IMR-90 (cell line): ENCODE measurements at regions not wholly inside any gene's neighbourhood (a gene's known extent, or its start where the extent isn't known, plus 50 kb on each side); places are given as distances from the start of the nearest gene placed in this dataset.

Experiments used
- ATAC-seq: fragments of 200-7000 bp; cut with Tn5 transposase; 2 replicates; pipeline ENCODE4 v1.9.1; 2020; ENCODE audit warnings: low read depth, mild to moderate bottlenecking, moderate library complexity
- BruUV-seq: library from RNA; stranded (reverse); fragments of 400-500 nt; replicated peaks from 2 replicates; lab custom pipeline; 2021; lab: Mats Ljungman, UMichigan
- CTCF ChIA-PET: fragments of 300-600 bp; formaldehyde crosslinking; extraction: SDS; loops from one replicate; lab custom pipeline; 2021; ENCODE audit warnings: antibody characterized with exemption; lab: Yijun Ruan, JAX
- POLR2A ChIA-PET: fragments of 300-600 bp; sonication (Branson Sonifier 250); formaldehyde crosslinking; loops from one replicate; lab custom pipeline; 2022; ENCODE audit warnings: antibody characterized with exemption; ENCODE audit not compliant: unreplicated experiment; lab: Charles Lee
- DNase-seq: peaks from one replicate; pipeline ENCODE4 v3.0.0; 2013
- H2AFZ ChIP-seq: replicated peaks from 2 replicates; pipeline ENCODE3; 2013; ENCODE audit warnings: low read length, mild to moderate bottlenecking; ENCODE audit not compliant: poor library complexity
- H2AK5ac ChIP-seq: 2 replicates; pipeline ENCODE4 v1.6.1; 2013; ENCODE audit warnings: low read depth, low read length, inconsistent platforms
- H2AK9ac ChIP-seq: replicated peaks from 2 replicates; pipeline ENCODE3; 2013; ENCODE audit warnings: mild to moderate bottlenecking, low read depth, low read length, moderate library complexity; ENCODE audit not compliant: poor library complexity
- H2BK120ac ChIP-seq: 2 replicates; pipeline ENCODE4 v1.6.1; 2013; ENCODE audit warnings: low read depth, low read length, inconsistent platforms
- H2BK15ac ChIP-seq: 3 replicates; pipeline ENCODE4 v1.6.1; 2013; ENCODE audit warnings: low read depth, low read length, inconsistent platforms
- H2BK20ac ChIP-seq: 2 replicates; pipeline ENCODE4 v1.6.1; 2013; ENCODE audit warnings: low read depth, mild to moderate bottlenecking, inconsistent platforms, low read length, moderate library complexity
- H2BK5ac ChIP-seq: 2 replicates; pipeline ENCODE4 v1.6.1; 2013; ENCODE audit warnings: mild to moderate bottlenecking, low read depth, low read length, inconsistent platforms; ENCODE audit not compliant: poor library complexity, severe bottlenecking
- H3K14ac ChIP-seq: replicated peaks from 2 replicates; pipeline ENCODE4 v1.6.1; 2013; ENCODE audit warnings: low read depth, low read length, inconsistent platforms
- H3K18ac ChIP-seq: 2 replicates; pipeline ENCODE4 v1.6.1; 2013; ENCODE audit warnings: low read depth, low read length, control low read depth
- H3K23ac ChIP-seq: 2 replicates; pipeline ENCODE4 v1.6.1; 2013; ENCODE audit warnings: low read depth, low read length, inconsistent platforms
- H3K27ac ChIP-seq: 2 replicates; pipeline ENCODE4 v1.5.1; 2013; ENCODE audit warnings: mild to moderate bottlenecking, control low read depth, low read length; ENCODE audit not compliant: insufficient read depth
- H3K27me3 ChIP-seq: 2 replicates; pipeline ENCODE4 v1.6.1; 2013; ENCODE audit warnings: low read length; ENCODE audit not compliant: control insufficient read depth, insufficient read depth
- H3K36me3 ChIP-seq: 2 replicates; pipeline ENCODE4 v1.6.1; 2013; ENCODE audit warnings: low read length, mixed read lengths; ENCODE audit not compliant: control insufficient read depth, insufficient read depth
- H3K4ac ChIP-seq: 2 replicates; pipeline ENCODE4 v1.6.1; 2013; ENCODE audit warnings: low read depth, low read length, inconsistent platforms
- H3K4me1 ChIP-seq: 2 replicates; pipeline ENCODE4 v1.6.1; 2013; ENCODE audit warnings: low read length, mixed read lengths; ENCODE audit not compliant: control insufficient read depth, insufficient read depth
- H3K4me2 ChIP-seq: 2 replicates; pipeline ENCODE4 v1.6.1; 2013; ENCODE audit warnings: low read depth, mild to moderate bottlenecking, control low read depth, low read length, moderate library complexity
- H3K4me3 ChIP-seq: 2 replicates; pipeline ENCODE4 v1.5.1; 2013; ENCODE audit warnings: low read depth, mild to moderate bottlenecking, control low read depth, low read length, moderate library complexity; ENCODE audit not compliant: insufficient read depth
- H3K56ac ChIP-seq: 2 replicates; pipeline ENCODE4 v1.6.1; 2013; ENCODE audit warnings: low read length, inconsistent platforms; ENCODE audit not compliant: insufficient read depth; ENCODE audit errors: extremely low read depth
- H3K79me1 ChIP-seq, 2 experiments: 2 replicates each; pipeline ENCODE4 v1.6.1; 2013; ENCODE audit warnings: low read length in 2 of 2, inconsistent platforms in 1 of 2, low read depth in 1 of 2
- H3K9ac ChIP-seq: 2 replicates; pipeline ENCODE4 v1.6.1; 2013; ENCODE audit warnings: low read depth, low read length, control low read depth
- H3K9me1 ChIP-seq: 2 replicates; pipeline ENCODE4 v1.6.1; 2013; ENCODE audit warnings: low read length, inconsistent platforms; ENCODE audit not compliant: insufficient read depth
- H3K9me3 ChIP-seq: 2 replicates; pipeline ENCODE4 v1.6.1; 2013; ENCODE audit warnings: low read length; ENCODE audit not compliant: control insufficient read depth, insufficient read depth
- H4K20me1 ChIP-seq: 2 replicates; pipeline ENCODE4 v1.6.1; 2013; ENCODE audit warnings: low read length, inconsistent platforms; ENCODE audit not compliant: insufficient read depth
- H4K5ac ChIP-seq: 2 replicates; pipeline ENCODE4 v1.6.1; 2013; ENCODE audit warnings: mild to moderate bottlenecking, low read depth, low read length, control low read depth
- H4K8ac ChIP-seq, 2 experiments: 2 replicates each; pipeline ENCODE4 v1.6.1; 2013; ENCODE audit warnings: low read depth in 2 of 2, low read length in 2 of 2, control low read depth in 1 of 2, inconsistent platforms in 1 of 2
- H4K91ac ChIP-seq: 2 replicates; pipeline ENCODE4 v1.6.1; 2013; ENCODE audit warnings: low read depth, low read length, inconsistent platforms; ENCODE audit not compliant: insufficient read depth
- BHLHE40 ChIP-seq: fragments of 150-350 bp; IDR thresholded peaks from 2 replicates; pipeline ENCODE4 v1.6.1; 2016; ENCODE audit warnings: mild to moderate bottlenecking, low read depth, low read length
- CEBPB ChIP-seq: IDR thresholded peaks from 2 replicates; pipeline ENCODE4 v1.6.1; 2012; ENCODE audit warnings: low read depth, low read length, improper control_type of control experiment
- CHD1 ChIP-seq: IDR thresholded peaks from 2 replicates; pipeline ENCODE4 v1.6.1; 2012; ENCODE audit warnings: low read depth, low read length, improper control_type of control experiment
- CTCF ChIP-seq: conservative IDR thresholded peaks from 2 replicates; pipeline ENCODE4 v1.5.1; 2012; ENCODE audit warnings: mild to moderate bottlenecking, low read depth, low read length, improper control_type of control experiment
- FOS ChIP-seq: fragments of 150-350 bp; IDR thresholded peaks from 2 replicates; pipeline ENCODE4 v1.6.1; 2016; ENCODE audit warnings: low read depth, low read length
- MAFK ChIP-seq: IDR thresholded peaks from 2 replicates; pipeline ENCODE4 v1.6.1; 2012; ENCODE audit warnings: low read depth, low read length, improper control_type of control experiment
- MAZ ChIP-seq: IDR thresholded peaks from 2 replicates; pipeline ENCODE4 v1.6.1; 2012; ENCODE audit warnings: low read depth, mild to moderate bottlenecking, low read length, improper control_type of control experiment, moderate library complexity, borderline replicate concordance
- MXI1 ChIP-seq: IDR thresholded peaks from 2 replicates; pipeline ENCODE4 v1.6.1; 2012; ENCODE audit warnings: low read depth, mild to moderate bottlenecking, low read length, moderate library complexity, borderline replicate concordance
- NFE2L2 ChIP-seq: fragments of 150-350 bp; IDR thresholded peaks from 2 replicates; pipeline ENCODE4 v1.6.1; 2016; ENCODE audit warnings: low read depth, mild to moderate bottlenecking, low read length
- POLR2A ChIP-seq: IDR thresholded peaks from 2 replicates; pipeline ENCODE4 v1.6.1; 2012; ENCODE audit warnings: mild to moderate bottlenecking, low read depth, low read length
- RAD21 ChIP-seq: IDR thresholded peaks from 2 replicates; pipeline ENCODE4 v1.6.1; 2012; ENCODE audit warnings: low read length, improper control_type of control experiment
- RCOR1 ChIP-seq: IDR thresholded peaks from 2 replicates; pipeline ENCODE4 v1.6.1; 2012; ENCODE audit warnings: mild to moderate bottlenecking, low read length, improper control_type of control experiment; ENCODE audit not compliant: insufficient replicate concordance
- RFX5 ChIP-seq: IDR thresholded peaks from 2 replicates; pipeline ENCODE4 v1.8.0; 2012; ENCODE audit warnings: low read depth, mild to moderate bottlenecking, low read length, moderate library complexity
- SMC3 ChIP-seq: fragments of 150-350 bp; IDR thresholded peaks from 2 replicates; pipeline ENCODE4 v1.6.1; 2016; ENCODE audit warnings: low read depth, mild to moderate bottlenecking, antibody characterized with exemption, low read length, moderate library complexity
- WGBS, 2 experiments: methylation state at CpG; one replicate each; pipeline versions ENCODE4 v1.1.5 to v1.1.7; 2013; ENCODE audit warnings: missing lambda C conversion rate in 2 of 2; ENCODE audit not compliant: insufficient read length in 1 of 2; ENCODE audit errors: extremely low coverage in 2 of 2; 5-methylcytosine and 5-hydroxymethylcytosine counted together
- dilution Hi-C: fragments of 300-500 bp; cut with HindIII; formaldehyde crosslinking; loops from one replicate; pipeline ENCODE4 v1.14.3; 2018; ENCODE audit warnings: low sequenced_read_pairs; ENCODE audit not compliant: unreplicated experiment
- in situ Hi-C: fragments of 300-500 bp; cut with MboI; formaldehyde crosslinking; loops from 3 replicates; pipeline ENCODE4 v1.14.3; 2019; ENCODE audit warnings: low sequenced_read_pairs, inconsistent platforms, mixed read lengths
- intact Hi-C: fragments of 100-400 bp; cut with micrococcal nuclease; formaldehyde crosslinking; loops from 2 replicates; pipeline ENCODE4 v1.10.0; 2022
- TF ChIP-seq, protein P1 (sequence below): fragments of 150-350 bp; IDR thresholded peaks from 2 replicates; pipeline ENCODE4 v1.6.1; 2016; ENCODE audit warnings: low read depth, mild to moderate bottlenecking, low read length, moderate library complexity, borderline replicate concordance
- TF ChIP-seq, protein P2 (sequence below): fragments of 150-350 bp; IDR thresholded peaks from 2 replicates; pipeline ENCODE4 v1.6.1; 2017; ENCODE audit warnings: mild to moderate bottlenecking, antibody characterized with exemption, low read length, low read depth

DNA sequence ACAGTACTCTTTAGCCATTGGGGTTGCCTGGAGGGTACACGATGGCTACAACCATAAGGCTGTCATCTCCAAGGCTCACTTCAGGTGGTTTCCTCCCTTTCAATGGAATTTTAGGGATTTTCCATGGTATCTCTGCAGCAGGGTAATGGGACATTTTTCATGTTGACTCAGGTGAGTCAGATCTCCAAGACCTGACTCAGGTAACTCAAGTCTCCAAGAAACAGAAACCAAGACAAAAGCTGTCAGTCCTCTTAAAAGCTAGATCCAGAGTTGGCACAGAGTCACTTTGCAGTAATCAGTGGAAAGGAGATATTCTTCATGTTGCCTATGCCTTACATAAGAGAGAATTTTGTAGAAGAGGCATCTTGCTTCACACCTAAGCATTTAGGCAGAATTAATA, 375.8 kb upstream of the ARPP21 start:
- POLR2A ChIA-PET: no interaction called here
- H2BK5ac ChIP-seq: no peak overlapping the region
- H3K56ac ChIP-seq: no peak overlapping the region
- no peak overlapping the region for H2BK120ac ChIP-seq
- no peak overlapping the region for H2BK15ac ChIP-seq
- H3K4me3 ChIP-seq: no peak overlapping the region
- no peak overlapping the region for H4K5ac ChIP-seq
- no peak overlapping the region for H4K8ac ChIP-seq
- no peak for DNase-seq
- H3K27ac ChIP-seq: no peak overlapping the region
- no peaks in the 10 kb centered on the region for H3K79me1 ChIP-seq
- no peaks in the 10 kb centered on the region for H3K9me1 ChIP-seq
- no peak overlapping the region for H2AK9ac ChIP-seq
- H4K20me1 ChIP-seq: no peaks in the 10 kb centered on the region
- H3K18ac ChIP-seq: no peak overlapping the region
- no peak overlapping the region for H2BK20ac ChIP-seq
- no peak for ATAC-seq
- H3K27me3 ChIP-seq: no peaks in the 10 kb centered on the region
- in situ Hi-C loops (no loop called here), dilution Hi-C loops (no loop called here), intact Hi-C loops (no loop called here)
- BruUV-seq: no TSS peak
- no peak overlapping the region for H3K9ac ChIP-seq
- TF ChIP-seq FOS: no peak
- no peak for TF ChIP-seq SMC3
- TF ChIP-seq BHLHE40: no peak
- TF ChIP-seq, protein P1, sequence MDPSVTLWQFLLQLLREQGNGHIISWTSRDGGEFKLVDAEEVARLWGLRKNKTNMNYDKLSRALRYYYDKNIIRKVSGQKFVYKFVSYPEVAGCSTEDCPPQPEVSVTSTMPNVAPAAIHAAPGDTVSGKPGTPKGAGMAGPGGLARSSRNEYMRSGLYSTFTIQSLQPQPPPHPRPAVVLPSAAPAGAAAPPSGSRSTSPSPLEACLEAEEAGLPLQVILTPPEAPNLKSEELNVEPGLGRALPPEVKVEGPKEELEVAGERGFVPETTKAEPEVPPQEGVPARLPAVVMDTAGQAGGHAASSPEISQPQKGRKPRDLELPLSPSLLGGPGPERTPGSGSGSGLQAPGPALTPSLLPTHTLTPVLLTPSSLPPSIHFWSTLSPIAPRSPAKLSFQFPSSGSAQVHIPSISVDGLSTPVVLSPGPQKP: no peak
- TF ChIP-seq, protein P2, sequence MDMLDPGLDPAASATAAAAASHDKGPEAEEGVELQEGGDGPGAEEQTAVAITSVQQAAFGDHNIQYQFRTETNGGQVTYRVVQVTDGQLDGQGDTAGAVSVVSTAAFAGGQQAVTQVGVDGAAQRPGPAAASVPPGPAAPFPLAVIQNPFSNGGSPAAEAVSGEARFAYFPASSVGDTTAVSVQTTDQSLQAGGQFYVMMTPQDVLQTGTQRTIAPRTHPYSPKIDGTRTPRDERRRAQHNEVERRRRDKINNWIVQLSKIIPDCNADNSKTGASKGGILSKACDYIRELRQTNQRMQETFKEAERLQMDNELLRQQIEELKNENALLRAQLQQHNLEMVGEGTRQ: no peak
- no peak for TF ChIP-seq CHD1
- TF ChIP-seq MXI1: no peak
- TF ChIP-seq MAZ: no peak
- no peak for TF ChIP-seq RCOR1
- no peak for TF ChIP-seq CTCF
- no peak for TF ChIP-seq CEBPB
- no peak for TF ChIP-seq NFE2L2
- no peak for TF ChIP-seq POLR2A
- TF ChIP-seq RFX5: no peak
- no peak for TF ChIP-seq RAD21
- no peak for TF ChIP-seq MAFK
- H3K14ac ChIP-seq: no peak overlapping the region
- H3K4me2 ChIP-seq: no peak overlapping the region
- H4K91ac ChIP-seq: no peak overlapping the region
- H3K23ac ChIP-seq: no peak overlapping the region
- H3K4ac ChIP-seq: no peak overlapping the region
- peaks cover 6% of the 10 kb centered on the region; the same call in 1 of the 2 replicates for H3K9me3 ChIP-seq
- H2AK5ac ChIP-seq: no peak overlapping the region
- CTCF ChIA-PET: no interaction called here
- WGBS, 2 experiments: no CpG with 5 or more reads among the region's 1 CpG
- no peaks in the 10 kb centered on the region for H3K36me3 ChIP-seq
- no peak overlapping the region for H2AFZ ChIP-seq
- H3K4me1 ChIP-seq: no peaks in the 10 kb centered on the region
